GM19467 (cell line): ENCODE measurements at regions not wholly inside any gene's neighbourhood (a gene's known extent, or its start where the extent isn't known, plus 50 kb on each side); places are given as distances from the start of the nearest gene placed in this dataset.

ENCODE experiments used
- ATAC-seq: cut with Tn5 transposase; IDR thresholded peaks from one replicate; pipeline ENCODE4 v1.9.1; 2021; ENCODE audit warnings: mild to moderate bottlenecking, moderate library complexity; ENCODE audit not compliant: unreplicated experiment

DNA sequence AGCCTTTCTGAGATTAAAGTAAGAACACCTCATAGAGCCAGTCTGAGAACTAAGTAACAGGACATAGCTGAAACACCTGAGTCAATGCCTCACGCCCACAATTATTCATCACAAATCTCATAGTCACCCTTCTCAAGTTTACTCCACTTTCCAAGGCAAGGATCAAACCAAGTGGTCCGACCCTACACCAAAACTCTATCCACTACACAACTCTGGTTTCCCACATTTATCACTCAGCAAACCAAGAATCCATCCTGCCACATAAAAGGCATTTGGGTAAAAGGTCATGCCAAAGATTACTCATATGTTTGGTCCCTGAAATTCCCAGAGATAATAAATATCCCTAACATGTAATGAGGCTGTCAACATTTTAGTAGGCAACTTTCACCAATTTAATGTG lies 144.1 kb downstream of the RPAP3 start:
- no peak for ATAC-seq

DNA sequence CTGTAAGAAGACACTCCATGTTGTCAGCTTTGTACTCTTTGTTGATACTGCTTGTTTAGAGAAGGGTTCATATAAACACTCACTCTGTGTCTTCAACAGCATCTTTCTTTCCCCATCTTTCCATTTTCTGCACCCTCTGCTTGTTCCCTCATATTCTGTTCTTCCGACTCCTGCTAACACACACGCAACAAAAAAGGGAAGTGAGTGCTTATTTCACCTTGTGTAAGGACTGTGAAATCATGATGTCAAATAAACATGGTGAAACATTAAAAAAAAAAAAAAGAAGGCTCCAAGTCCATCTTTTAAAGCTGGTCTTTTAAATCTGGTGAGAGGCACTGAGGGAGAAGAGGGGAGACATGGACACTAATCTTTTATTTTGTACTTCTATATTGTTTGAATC lies 145.4 kb downstream of the RPAP3 start:
- no peak for ATAC-seq

DNA sequence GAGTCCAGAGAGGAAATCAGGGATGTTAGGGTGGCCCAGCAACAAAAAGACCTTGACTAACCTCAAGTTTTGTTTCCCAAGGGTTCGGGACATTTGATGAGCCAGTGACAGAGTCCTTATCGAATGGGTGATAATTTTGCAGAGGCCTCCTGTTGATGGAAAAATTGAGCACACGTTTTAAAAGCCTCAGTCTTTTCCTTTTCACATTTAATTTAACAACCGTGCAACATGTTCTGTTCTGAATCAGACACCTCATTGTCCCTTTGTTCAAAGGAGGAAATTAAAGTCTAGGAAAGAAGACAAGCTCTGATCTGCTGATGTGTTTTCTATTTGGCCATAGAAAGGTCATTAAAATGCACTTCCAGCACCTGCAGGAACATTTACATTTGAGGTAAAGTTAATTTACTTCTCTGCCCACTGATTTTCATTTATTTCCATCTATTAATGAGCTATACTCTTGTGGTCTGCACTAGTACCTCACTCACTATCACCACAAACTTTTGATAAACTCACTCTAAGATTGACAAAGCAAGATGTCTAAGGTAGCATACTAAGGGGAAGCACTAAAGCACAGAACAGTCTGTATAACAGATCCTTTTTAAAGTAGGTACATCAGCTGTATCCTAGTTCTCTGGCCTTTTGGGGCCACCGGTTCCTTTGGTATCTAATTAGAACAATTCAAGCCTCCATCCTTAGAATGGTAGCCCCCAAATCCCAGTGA lies 147.0 kb downstream of the RPAP3 start:
- no peak for ATAC-seq

DNA sequence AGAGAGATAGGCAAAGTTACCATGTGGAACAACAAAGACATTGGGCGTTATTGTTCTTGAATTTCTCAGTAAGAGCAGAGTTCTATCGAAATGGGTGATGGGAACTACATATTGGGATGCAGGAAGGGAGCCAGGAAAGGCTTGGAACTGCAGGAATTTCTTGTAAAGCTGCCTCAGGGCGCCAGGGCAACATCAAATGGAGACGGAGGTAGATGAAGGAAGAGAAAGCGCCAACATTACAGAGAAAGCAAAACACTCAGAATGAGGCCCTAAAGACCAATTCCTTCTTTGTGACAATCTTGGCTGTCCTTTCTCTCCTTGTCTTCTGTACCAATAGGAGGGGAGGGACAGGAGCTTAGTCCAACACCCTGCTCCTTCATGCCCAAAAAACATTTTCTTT lies 148.4 kb downstream of the RPAP3 start:
- no peak for ATAC-seq

DNA sequence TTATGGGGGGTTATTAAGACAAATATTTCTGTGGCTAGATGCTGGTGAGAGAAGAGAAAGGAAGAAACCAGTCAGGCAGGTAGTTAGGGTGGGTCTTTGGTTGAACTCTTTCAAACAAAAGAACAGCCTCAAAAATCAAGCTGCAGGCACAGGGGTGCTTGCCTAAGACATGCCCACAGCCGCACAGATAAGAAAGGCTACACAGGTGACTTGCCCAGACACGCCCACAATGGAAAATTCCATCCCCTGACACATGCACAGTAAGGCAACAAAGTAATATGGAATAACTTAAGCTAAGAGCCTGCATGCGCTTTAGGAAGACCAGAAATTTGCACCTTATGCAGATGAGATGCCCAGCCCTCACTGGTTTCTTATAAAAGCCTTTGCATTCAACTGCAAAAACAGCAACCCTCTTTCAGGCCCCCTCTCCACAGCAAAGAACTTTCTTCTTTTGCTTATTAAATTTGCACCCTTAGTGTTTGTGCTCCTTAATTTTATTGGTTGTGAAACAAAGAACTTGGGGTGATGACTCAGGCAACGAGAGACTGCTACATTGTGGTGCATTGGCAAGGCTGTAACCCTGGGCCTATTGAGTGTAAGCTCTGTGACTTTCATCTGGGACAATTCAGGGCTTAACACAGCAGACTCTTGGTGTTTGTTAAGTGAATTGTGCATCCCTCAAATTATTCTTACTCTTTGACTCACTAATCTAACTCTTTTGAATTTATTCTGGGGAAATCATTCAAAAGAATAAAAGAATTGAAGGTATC lies 149.4 kb downstream of the RPAP3 start:
- no peak for ATAC-seq

DNA sequence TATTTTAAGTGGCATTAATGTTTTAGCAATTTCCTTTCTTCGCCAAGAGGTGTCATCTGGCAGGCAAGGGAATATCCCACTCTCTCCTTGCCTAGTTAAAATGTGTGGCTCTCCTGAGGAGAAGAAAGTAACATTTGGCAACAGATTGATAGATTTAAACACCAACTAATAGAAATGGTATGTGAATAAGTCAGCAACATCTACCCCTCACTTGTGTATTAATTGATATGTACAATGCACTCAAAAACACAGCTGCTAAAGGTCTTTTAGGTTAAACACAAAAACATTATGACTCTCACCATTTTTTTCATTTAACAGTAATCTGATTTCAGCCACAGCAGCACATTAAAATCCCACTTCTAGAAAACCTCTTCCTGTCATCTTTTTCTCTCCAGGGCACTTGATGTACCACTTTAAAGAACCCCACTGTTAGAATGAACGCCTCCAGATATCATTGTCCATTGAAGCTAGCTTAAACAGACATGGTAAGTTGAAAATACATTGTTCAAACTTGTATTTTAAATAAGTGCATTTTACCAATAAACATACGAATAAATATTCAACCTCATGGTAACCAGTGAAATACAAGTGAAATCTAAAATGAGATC lies 151.7 kb downstream of the RPAP3 start:
- no peak for ATAC-seq

DNA sequence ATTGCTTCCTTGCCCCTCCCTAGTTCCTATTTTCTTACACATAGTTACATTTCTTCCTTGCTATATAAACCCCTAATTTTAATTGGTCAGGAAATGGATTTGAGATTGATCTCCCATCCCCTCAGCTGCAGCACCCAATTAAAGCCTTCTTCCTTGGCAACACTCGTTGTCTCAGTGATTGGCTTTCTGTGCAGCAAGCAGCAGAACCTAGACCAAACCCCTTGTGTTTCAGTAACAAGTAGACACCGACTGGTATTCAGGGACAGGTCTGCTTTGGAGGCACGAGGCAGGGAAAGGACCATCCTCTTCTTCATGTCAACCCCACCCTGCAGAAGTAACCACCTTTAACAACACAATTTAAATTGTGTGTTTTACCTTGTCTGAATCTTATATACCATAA lies 152.6 kb downstream of the RPAP3 start:
- ATAC-seq: no peak

DNA sequence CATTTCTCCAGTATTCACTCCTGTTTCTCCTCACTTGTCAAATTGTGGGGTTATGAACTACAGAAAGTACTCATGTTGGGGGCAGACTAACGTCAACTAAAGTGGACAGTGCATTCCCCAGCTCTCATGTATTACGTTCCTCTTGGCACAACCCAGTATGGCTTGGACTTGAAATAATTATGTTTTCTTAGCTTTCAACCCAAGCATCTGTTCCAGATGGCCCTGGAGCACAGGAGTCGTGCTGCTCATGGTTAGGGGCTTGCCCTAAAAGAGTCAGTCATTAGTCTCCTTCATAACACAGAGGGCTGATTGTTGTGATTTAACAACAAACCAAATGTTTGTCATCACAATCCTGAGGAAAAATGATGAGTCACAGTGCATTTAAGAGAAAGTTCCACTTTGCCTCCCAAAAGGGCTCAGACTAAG lies 154.4 kb downstream of the RPAP3 start:
- ATAC-seq: no peak

DNA sequence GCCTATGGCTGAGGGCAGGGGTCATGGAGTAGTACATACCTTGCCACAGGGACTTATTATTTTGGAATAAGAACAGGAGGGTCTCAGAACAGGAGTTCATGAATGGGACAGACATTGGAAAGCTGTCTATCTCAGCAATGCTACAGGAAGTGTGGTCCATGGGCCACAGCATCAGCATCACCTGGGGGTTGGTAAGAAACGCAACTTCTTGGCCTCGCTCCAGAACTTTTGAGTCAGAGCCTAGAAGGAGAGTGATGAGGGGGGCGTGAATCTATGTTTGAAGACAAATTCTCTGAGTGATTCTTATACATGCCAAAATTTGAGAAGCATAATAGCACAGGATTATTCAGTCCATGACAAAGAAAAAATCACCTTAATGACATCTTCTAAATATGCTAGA lies 156.6 kb downstream of the RPAP3 start:
- ATAC-seq: no peak

DNA sequence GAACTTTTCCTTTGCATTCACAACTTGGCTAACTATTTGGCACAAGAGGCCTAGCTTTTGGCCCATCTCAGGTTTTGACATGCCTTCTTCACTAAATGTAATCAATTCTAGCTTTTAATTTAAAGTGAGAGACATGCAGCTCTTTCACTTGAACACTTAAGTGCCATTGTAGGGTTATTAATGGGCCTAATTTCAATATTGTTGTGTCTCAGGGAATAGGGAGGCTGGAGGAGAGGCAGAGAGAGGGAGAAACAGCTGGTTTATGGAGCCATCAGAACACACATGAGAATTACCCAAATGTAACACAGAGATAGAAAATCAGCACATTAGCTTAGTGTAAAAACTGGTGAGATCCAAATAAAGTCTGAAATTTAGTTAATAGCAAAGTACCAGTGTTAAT lies 157.4 kb downstream of the RPAP3 start:
- no peak for ATAC-seq

DNA sequence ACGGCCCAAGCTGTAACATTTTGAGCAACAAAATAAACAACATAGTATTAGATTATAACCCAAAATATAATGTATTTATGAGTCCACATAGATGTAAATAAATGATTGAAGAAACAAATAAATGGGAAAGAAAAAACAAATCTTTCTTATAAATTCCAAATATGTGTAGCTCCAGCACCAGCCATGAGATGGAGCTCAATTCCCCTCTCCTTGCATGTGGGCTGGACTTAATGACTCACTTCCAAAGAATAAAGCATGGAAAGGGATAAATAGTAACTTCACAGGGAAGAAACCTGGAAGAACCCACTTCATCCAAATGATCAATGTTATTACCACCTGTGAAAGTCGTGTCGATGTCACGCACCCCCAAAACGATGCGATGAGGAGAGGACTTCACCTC lies 158.8 kb downstream of the RPAP3 start:
- ATAC-seq: no peak

DNA sequence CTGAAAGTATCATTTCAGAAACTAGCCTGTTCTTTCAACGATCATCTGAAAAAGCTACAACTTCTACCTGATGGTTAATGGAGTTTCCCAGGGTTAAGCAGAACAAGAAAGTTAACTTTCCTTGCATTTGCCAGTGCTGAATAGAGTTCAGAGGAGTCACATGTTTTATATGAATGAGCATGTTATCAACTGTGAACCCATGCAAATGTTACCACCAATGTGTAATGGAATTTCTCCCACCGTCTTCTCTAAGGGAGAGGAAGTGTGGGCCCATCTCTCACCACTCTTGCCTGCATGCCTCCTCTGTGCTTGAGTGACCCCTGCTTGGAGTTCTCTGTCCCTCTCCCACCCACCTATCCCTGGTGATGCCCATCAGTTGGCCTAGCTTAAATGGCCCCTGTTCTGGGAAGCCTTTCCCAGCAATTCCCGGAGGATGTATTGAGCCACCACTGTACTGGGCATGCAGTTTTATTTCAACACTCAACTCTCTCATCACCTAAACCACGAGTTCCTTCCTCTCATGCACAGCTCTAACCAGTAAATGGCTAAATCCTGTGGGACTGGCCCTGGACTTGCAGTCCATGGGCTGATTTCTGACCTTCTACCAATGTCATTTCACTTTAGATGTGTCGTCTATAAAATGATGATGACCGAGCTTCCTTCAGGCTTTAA lies 159.8 kb downstream of the RPAP3 start:
- no peak for ATAC-seq

DNA sequence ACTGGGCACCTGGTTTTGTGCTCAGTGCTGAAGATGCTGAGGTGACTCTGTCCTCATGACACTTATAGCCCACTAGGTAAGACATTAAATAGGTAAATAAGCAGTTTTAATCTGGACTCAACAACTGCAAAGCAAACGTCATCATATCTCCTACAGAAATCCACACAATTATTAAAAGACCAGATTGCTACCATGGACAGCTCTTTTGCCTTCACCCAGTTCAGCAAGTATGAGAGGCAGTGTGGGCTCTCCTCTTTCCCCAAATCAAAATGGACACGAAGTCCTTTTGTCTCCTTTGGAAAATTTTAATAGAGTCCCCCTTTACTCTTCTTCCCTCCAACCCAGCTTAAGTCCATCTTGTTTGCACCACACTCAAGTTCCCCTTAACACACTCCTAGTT lies 171.1 kb downstream of the RPAP3 start:
- ATAC-seq: no peak

DNA sequence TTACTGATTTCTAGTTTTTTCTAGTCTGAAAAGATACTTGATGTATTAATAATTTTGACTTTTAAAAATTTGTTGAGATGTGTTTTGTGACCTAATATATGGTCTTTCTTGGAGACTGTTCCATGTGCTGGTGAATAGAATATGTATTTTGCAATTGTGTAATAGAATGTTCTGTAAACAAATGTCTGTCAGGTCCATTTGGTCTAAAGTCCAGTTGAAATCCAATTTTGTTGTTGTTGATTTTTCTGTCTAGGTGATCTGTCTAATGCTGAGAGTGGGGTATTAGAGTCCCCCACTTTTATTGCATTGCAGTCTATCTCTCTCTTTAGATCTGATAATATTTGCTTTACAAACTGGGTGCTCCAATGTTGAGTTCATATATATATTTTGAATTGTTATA lies 175.8 kb downstream of the RPAP3 start:
- no peak for ATAC-seq

DNA sequence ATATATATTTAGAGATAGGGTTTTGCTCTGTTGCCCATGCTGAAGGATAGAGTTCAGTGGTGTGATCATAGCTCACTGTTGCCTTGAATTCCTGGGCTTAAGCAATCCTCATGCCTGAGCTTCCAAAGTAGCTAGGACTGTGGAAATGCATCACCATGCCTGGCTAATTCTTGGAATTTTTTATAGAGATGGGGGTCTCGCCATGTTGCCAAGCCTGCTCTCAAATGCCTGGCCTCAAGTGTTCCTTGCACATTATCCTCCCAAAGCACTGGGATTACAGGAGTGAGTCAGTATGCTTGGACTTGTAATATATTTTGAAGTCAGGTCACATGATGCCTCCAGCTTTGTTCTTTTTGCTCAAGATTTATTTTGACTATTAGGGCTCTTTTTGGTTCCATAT lies 178.0 kb downstream of the RPAP3 start:
- ATAC-seq: no peak

DNA sequence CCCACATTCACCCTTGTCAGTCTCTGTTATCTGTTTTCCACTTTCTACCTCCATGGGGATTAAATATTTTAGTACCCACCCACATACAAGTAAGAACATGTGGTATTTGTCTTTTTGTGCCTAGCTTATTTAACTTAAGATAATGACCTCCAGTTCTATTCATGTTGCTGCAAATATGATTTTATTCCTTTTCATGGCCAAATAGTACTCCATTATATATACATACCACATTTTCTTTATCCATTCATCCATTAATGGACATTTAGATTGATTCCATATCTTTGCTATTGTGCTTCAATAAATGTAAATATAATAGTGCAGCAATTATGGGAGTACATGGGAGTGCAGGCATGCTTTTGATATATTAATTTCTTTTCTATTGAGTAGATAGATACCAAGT lies 185.8 kb downstream of the RPAP3 start:
- ATAC-seq: no peak

DNA sequence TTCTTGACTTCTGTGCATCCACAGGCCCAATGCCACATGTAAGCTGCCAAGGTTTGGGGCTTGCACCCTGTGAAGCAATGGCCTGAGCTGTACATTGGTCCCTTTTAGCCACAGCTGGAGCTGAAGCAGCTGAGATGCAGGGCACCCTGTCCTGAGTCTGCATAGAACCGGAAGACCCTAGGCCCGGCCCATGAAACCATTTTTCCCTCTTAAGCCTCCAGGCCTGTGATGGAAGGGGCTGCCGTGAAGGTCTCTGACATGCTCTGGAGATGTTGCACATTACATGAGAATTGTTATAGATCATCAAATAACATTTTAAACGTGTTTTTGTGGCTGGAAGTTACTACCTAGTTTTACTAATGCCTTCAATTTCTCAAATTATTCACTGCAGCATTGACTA lies 188.7 kb downstream of the RPAP3 start:
- no peak for ATAC-seq

DNA sequence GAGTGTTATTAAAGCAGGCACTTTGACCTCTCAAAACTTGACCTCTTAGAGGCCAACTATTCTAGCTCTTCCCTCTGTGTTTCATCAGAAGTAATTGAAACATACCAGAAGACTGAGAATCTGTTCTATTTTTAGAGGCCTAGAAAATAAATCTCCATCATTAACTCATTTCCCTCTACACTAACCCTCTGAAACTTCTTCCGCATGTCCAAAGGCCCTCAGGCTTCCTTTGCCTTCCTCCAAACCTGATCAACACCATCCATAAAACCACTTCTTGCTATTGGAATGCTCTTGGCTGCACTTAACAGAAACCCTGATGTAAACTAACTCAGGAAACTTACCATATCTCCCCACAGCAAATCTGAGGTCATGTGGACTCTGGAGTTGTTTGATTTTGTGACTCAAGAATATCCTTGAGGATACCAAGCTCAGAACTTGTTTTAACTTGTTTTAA lies 196.4 kb downstream of the RPAP3 start:
- no peak for ATAC-seq

DNA sequence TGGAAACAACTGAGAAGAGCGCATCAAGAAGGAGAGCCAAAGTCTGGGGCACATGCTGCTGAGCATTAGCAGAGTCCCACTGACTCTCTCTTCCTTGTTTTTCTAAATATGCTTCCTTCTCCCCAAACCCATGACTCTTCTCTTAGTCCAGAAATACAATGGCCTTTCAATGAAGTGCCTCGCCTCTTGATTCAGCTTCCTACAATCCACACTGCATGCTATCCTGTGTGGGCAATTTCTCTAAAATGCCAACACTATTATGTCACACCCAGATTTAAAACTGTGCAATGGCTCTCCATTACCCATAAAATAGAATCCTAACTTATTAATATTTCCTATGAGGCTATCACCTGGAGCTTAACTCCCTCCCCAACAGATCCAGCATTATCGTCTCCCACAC lies 198.6 kb downstream of the RPAP3 start:
- no peak for ATAC-seq

DNA sequence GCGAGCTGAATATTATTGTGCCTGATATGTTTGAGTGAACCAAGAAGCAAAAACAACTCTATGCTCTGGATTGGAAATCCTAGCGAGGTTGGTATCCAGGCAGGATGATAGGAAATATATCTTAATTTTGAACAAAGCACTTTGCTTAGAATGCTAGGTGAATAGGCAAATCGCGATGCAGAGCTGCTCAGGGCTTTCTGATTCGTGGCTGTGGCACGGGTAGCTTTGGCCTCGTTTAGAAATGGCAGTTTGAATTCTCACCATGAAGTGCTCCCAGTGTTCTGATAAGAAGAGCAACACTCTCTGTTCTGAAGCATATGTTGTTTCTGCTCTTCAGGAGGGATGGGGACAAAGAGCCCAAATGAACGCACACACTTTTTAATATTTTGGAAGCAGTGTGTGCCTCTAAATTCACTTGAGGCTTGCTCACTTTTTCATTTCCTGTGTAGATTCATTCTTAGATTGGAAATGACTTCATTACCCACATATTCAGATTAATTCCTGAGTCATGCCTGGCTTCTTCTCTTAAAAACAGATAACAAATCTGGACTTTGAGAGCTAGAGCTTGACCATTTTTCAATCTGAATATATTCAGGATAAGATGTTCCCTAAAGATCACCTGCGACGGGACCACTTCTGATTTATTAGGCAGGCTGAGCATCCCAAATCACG lies 200.9 kb downstream of the RPAP3 start:
- no peak for ATAC-seq

DNA sequence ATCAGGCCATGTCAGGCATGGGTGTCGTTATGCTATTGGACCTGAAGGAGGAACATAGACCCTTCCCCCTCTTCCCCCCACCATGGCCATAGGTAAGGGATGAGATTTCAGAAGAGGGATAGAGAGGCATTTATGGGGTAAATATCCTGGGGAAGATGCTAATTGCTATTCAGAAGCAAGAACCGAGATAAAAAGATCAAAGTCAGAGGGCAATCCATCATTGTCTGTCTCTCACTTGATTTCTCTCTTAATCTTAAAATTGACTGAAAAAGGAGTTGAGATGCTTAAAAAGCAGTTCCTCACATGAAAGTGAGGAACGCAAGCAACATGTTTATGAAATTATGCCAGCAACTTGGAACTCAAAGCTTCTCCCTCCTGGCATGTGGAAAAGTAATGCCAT lies 212.0 kb downstream of the RPAP3 start:
- ATAC-seq: no peak
